GM12878 (cell line): ENCODE measurements at regions not wholly inside any gene's neighbourhood (a gene's known extent, or its start where the extent isn't known, plus 50 kb on each side); places are given as distances from the start of the nearest gene placed in this dataset.

Source experiments
- RAD21 ChIP-seq: IDR thresholded peaks from 2 replicates; pipeline ENCODE4 v1.6.1; 2011; ENCODE audit warnings: mild to moderate bottlenecking, low read depth, low read length, moderate library complexity; ENCODE audit not compliant: insufficient read depth
- SIN3A ChIP-seq: IDR thresholded peaks from 2 replicates; pipeline ENCODE4 v1.6.1; 2012; ENCODE audit warnings: low read depth, low read length, improper control_type of control experiment
- TAF1 ChIP-seq: IDR thresholded peaks from 2 replicates; pipeline ENCODE4 v1.6.1; 2011; ENCODE audit warnings: mild to moderate bottlenecking, low read depth, low read length, borderline replicate concordance

GRCh38 chr2:185144159-185144919, 546.0 kb downstream of the ZNF804A start:
- no peak for TF ChIP-seq RAD21
- no peak for TF ChIP-seq SIN3A
- no peak for TF ChIP-seq TAF1
